ENCODE measurements at regions not wholly inside any gene's neighbourhood (a gene's known extent, or its start where the extent isn't known, plus 50 kb on each side); places are given as distances from the start of the nearest gene placed in this dataset.

- no peak for TF ChIP-seq POLR2A (IDR thresholded peaks at IDR 0.05)
- TF ChIP-seq, protein P1, sequence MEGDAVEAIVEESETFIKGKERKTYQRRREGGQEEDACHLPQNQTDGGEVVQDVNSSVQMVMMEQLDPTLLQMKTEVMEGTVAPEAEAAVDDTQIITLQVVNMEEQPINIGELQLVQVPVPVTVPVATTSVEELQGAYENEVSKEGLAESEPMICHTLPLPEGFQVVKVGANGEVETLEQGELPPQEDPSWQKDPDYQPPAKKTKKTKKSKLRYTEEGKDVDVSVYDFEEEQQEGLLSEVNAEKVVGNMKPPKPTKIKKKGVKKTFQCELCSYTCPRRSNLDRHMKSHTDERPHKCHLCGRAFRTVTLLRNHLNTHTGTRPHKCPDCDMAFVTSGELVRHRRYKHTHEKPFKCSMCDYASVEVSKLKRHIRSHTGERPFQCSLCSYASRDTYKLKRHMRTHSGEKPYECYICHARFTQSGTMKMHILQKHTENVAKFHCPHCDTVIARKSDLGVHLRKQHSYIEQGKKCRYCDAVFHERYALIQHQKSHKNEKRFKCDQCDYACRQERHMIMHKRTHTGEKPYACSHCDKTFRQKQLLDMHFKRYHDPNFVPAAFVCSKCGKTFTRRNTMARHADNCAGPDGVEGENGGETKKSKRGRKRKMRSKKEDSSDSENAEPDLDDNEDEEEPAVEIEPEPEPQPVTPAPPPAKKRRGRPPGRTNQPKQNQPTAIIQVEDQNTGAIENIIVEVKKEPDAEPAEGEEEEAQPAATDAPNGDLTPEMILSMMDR (IDR thresholded peaks at IDR 0.05), result no peak
Observed at GRCh38 chr5:158369241-158369640, 510.3 kb upstream of the CLINT1 start.

Measured in adrenal gland (tissue), 5 donors.